Adrenal gland (tissue), 5 donors: ENCODE measurements at regions not wholly inside any gene's neighbourhood (a gene's known extent, or its start where the extent isn't known, plus 50 kb on each side); places are given as distances from the start of the nearest gene placed in this dataset.

Experiments used
- CTCF ChIP-seq, 6 experiments: fragments of 450-650 bp in 4 of 6; fragments of 200-600 bp in 2 of 6; sonication (generic) in 1 of 6; IDR thresholded peaks; 1 replicate in 5 of 6; 2 replicates in 1 of 6; pipeline versions ENCODE4 v1.5.1 to v1.8.0; 2016 to 2021; ENCODE audit warnings: antibody characterized with exemption in 6 of 6, mild to moderate bottlenecking in 2 of 6, moderate library complexity in 1 of 6
- POLR2A ChIP-seq, 2 donors: fragments of 450-650 bp; IDR thresholded peaks; one replicate each; pipeline ENCODE4 v1.6.1; 2017; ENCODE audit warnings: antibody characterized with exemption in 2 of 2, mild to moderate bottlenecking in 2 of 2, moderate library complexity in 1 of 2
- donor health status: DM: no; HTN: no; CAD: no.

- TF ChIP-seq POLR2A (IDR thresholded peaks at IDR 0.05) (no peak), CTCF (IDR thresholded peaks at IDR 0.05) (no peak)
These were observed 423.9 kb downstream of the NPHP4 start for GRCh38 chr1:5568321-5568720.
